ENCODE measurements at regions not wholly inside any gene's neighbourhood (a gene's known extent, or its start where the extent isn't known, plus 50 kb on each side); places are given as distances from the start of the nearest gene placed in this dataset.

- no peak overlapping the region for H3K4me3 ChIP-seq (ENCODE audit: low read depth, low read length)
- DNase-seq (ENCODE audit: low read depth): no peak
- no peak for TF ChIP-seq CTCF (IDR thresholded peaks at IDR 0.05; ENCODE audit: insufficient read depth, low read depth, low read length)
Observed at GRCh38 chr13:79037197-79037596, 368.9 kb downstream of the RBM26 start.

- no peak for DNase-seq (ENCODE audit: low read depth)
- H3K4me3 ChIP-seq (ENCODE audit: low read depth, low read length): no peak overlapping the region
- no peak for TF ChIP-seq CTCF (IDR thresholded peaks at IDR 0.05; ENCODE audit: insufficient read depth, low read depth, low read length)
Observed at GRCh38 chr13:79034341-79034740, 371.7 kb downstream of the RBM26 start.

- no peak for TF ChIP-seq CTCF (IDR thresholded peaks at IDR 0.05; ENCODE audit: insufficient read depth, low read depth, low read length)
- H3K4me3 ChIP-seq (ENCODE audit: low read depth, low read length): no peak overlapping the region
- no peak for DNase-seq (ENCODE audit: low read depth)
Observed at GRCh38 chr13:79030513-79030912, 371.6 kb upstream of the OBI1 start.

GRCh38 chr13:79018166-79018565 is 359.2 kb upstream of the OBI1 start:
- TF ChIP-seq CTCF (IDR thresholded peaks at IDR 0.05; ENCODE audit: insufficient read depth, low read depth, low read length): no peak
- H3K4me3 ChIP-seq (ENCODE audit: low read depth, low read length): no peak overlapping the region
- DNase-seq (ENCODE audit: low read depth): no peak

- no peak for TF ChIP-seq CTCF (IDR thresholded peaks at IDR 0.05; ENCODE audit: insufficient read depth, low read depth, low read length)
- H3K4me3 ChIP-seq (ENCODE audit: low read depth, low read length): no peak overlapping the region
- DNase-seq (ENCODE audit: low read depth): no peak
Observed at GRCh38 chr13:79011179-79011578, 352.2 kb upstream of the OBI1 start.

- TF ChIP-seq CTCF (IDR thresholded peaks at IDR 0.05; ENCODE audit: insufficient read depth, low read depth, low read length): no peak
- no peak for DNase-seq (ENCODE audit: low read depth)
- no peak overlapping the region for H3K4me3 ChIP-seq (ENCODE audit: low read depth, low read length)
Observed at GRCh38 chr13:79003989-79004898, 345.3 kb upstream of the OBI1 start.

Measured in fibroblast of villous mesenchyme (primary cell).